A673 (cell line): ENCODE measurements at regions not wholly inside any gene's neighbourhood (a gene's known extent, or its start where the extent isn't known, plus 50 kb on each side); places are given as distances from the start of the nearest gene placed in this dataset.

ENCODE experiments used
- BruUV-seq: library from RNA; stranded (reverse); fragments of 400-500 nt; replicated peaks from 2 replicates; lab custom pipeline; 2021; lab: Mats Ljungman, UMichigan
- CTCF ChIA-PET: fragments of 300-600 bp; sonication (Branson Sonifier 250); formaldehyde crosslinking; loops from one replicate; lab custom pipeline; 2022; ENCODE audit warnings: antibody characterized with exemption; lab: Charles Lee
- POLR2A ChIA-PET: fragments of 300-600 bp; sonication (Branson Sonifier 250); formaldehyde crosslinking; loops from one replicate; lab custom pipeline; 2022; ENCODE audit warnings: antibody characterized with exemption; ENCODE audit not compliant: low non-redundant PET; lab: Charles Lee
- DNase-seq: peaks from one replicate; pipeline ENCODE4 v3.0.0-alpha.2; 2015; ENCODE audit warnings: low spot score
- H3K27ac ChIP-seq: fragments of 200-600 bp; sonication (generic); 2 replicates; pipeline ENCODE4 v1.5.1; 2016; ENCODE audit warnings: mixed run types, low read depth, mild to moderate bottlenecking, mixed read lengths, antibody characterized with exemption, low read length; ENCODE audit not compliant: poor library complexity, severe bottlenecking
- H3K27me3 ChIP-seq: fragments of 200-600 bp; sonication (generic); replicated peaks from 2 replicates; pipeline ENCODE4 v1.6.1; 2017; ENCODE audit warnings: mixed run types, low read depth, mild to moderate bottlenecking, mixed read lengths, antibody characterized with exemption, low read length; ENCODE audit not compliant: insufficient read depth, poor library complexity
- H3K36me3 ChIP-seq: fragments of 200-600 bp; sonication (generic); 2 replicates; pipeline ENCODE4 v1.6.1; 2016; ENCODE audit warnings: mixed run types, mild to moderate bottlenecking, mixed read lengths, antibody characterized with exemption, low read length; ENCODE audit not compliant: insufficient read depth, poor library complexity, severe bottlenecking
- H3K4me1 ChIP-seq: fragments of 200-600 bp; sonication (generic); 2 replicates; pipeline ENCODE4 v1.6.1; 2017; ENCODE audit warnings: mixed run types, mild to moderate bottlenecking, mixed read lengths, antibody characterized with exemption, low read length; ENCODE audit not compliant: insufficient read depth, poor library complexity, severe bottlenecking
- H3K4me3 ChIP-seq: fragments of 200-600 bp; sonication (generic); 2 replicates; pipeline ENCODE4 v1.5.1; 2016; ENCODE audit warnings: low read depth, mixed run types, mild to moderate bottlenecking, mixed read lengths, low read length; ENCODE audit not compliant: poor library complexity, severe bottlenecking
- H3K9me3 ChIP-seq: fragments of 200-600 bp; sonication (generic); 2 replicates; pipeline ENCODE4 v1.6.1; 2016; ENCODE audit warnings: mixed run types, low read depth, mild to moderate bottlenecking, mixed read lengths, antibody characterized with exemption, low read length; ENCODE audit not compliant: poor library complexity, severe bottlenecking
- CTCF ChIP-seq: fragments of 300-800, 200-600 bp; sonication (generic); conservative IDR thresholded peaks from 2 replicates; pipeline ENCODE4 v1.5.1; 2017; ENCODE audit warnings: low read depth, mild to moderate bottlenecking, antibody characterized with exemption, low read length, moderate library complexity, mixed read lengths
- EZH2 ChIP-seq: fragments of 200-600 bp; sonication (generic); IDR thresholded peaks from 2 replicates; pipeline ENCODE4 v1.6.1; 2017; ENCODE audit warnings: borderline replicate concordance, low read depth, mild to moderate bottlenecking, mixed read lengths, antibody characterized with exemption, low read length; ENCODE audit not compliant: poor library complexity, severe bottlenecking
- intact Hi-C: fragments of 100-400 bp; cut with micrococcal nuclease; formaldehyde crosslinking; loops from one replicate; pipeline ENCODE4 v1.10.0; 2022; ENCODE audit not compliant: unreplicated experiment

DNA sequence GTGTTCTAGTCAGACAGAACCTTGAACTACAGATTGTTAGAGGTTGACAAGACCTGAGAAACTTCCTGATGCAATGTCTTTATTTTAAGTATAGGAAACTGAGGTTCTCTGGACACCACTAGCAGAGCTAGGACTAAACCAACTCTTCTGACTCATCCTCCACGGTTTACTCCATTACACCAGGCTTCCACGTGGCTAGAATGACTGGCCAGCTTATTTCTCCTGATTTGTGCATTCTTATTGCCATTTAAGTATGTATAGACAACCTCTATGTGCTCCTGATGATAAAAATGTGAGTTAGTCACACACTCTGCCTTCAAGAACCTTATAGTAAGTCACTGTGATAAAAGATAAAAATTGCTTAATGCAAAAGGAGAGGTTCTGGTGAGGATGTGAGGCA is 182.7 kb downstream of the MEX3B start:
- POLR2A ChIA-PET: no interaction called here
- no TSS peak for BruUV-seq

DNA sequence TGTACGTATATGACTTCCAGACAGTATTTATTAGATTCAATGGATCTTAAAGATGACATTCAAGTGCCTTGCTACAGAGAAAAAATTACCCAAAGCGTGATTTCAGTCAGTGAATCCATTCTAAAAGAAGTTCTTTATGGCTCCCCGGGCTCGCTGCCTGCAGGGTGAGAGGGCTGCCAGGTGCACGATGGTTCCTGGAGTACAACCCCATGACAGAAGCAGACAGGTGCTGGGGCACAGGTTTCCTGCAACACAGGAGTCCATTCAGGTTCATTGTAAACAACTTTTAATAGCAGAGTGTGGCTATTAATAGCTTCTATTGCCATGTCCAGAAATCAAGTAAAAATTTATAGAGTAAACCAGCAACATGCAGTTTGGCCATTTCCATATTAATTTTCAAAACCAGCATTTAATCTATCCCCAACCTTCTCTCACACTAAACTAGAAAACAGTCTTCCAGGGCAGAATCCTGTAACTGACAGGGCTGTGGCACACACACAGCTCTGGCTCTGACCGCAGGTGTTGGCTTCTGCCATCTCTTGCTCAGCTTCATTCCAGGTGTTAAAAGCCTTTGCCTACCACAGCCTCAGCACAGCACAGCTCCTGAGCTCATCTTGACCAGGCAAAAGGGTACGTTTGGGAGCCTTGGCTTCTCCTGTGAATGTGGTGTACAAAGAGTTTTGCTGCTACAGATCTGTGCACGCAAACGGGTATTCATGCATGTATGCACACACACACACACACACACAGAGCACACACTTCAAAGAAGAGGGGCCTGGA is 185.9 kb downstream of the MEX3B start:
- Histone ChIP-seq H3K4me3 (no peak overlapping the region), H3K27me3 (no peaks in the 10 kb centered on the region), H3K9me3 (no peaks in the 10 kb centered on the region), H3K27ac (no peak overlapping the region), H3K36me3 (no peaks in the 10 kb centered on the region), H3K4me1 (no peaks in the 10 kb centered on the region)
- ChIA-PET CTCF (no interaction called here), POLR2A (no interaction called here)
- no TSS peak for BruUV-seq
- DNase-seq: no peak
- TF ChIP-seq EZH2: no peak
- no peak for TF ChIP-seq CTCF
- intact Hi-C loops: no loop called here

More for the DNA sequence above, 182.7 kb downstream of the MEX3B start:
- TF ChIP-seq CTCF: no peak
- TF ChIP-seq EZH2: no peak
- H3K27ac ChIP-seq: no peak overlapping the region
- no peaks in the 10 kb centered on the region for H3K9me3 ChIP-seq
- DNase-seq: no peak
- no peaks in the 10 kb centered on the region for H3K4me1 ChIP-seq
- CTCF ChIA-PET: no interaction called here
- H3K27me3 ChIP-seq: no peaks in the 10 kb centered on the region
- H3K4me3 ChIP-seq: no peak overlapping the region
- H3K36me3 ChIP-seq: no peaks in the 10 kb centered on the region
- intact Hi-C loops: no loop called here

DNA sequence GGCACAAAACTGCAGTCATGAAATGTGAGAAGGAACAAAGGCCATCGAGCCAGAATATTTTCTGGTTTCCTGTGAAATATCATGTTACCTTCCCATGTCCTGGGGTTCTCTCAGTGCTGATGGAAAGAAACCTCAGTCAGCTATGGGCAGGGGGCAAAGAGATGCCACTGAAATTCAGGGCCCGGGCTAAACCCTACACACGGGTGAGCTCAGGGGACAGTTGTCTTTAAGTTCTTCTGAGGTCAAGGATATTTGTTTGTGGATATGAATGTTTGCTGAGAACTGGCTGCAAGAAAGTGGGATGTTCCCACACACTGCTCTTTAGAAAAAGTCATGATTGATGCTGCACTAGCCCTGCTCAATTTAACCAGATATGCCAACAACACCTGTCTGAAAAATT is 187.2 kb downstream of the MEX3B start:
- ChIA-PET CTCF (no interaction called here), POLR2A (no interaction called here)
- Histone ChIP-seq H3K4me1 (no peaks in the 10 kb centered on the region), H3K27me3 (no peaks in the 10 kb centered on the region), H3K36me3 (no peaks in the 10 kb centered on the region), H3K9me3 (no peaks in the 10 kb centered on the region), H3K27ac (no peak overlapping the region), H3K4me3 (no peak overlapping the region)
- TF ChIP-seq EZH2 (no peak), CTCF (no peak)
- intact Hi-C loops: no loop called here
- no peak for DNase-seq
- no TSS peak for BruUV-seq
